Fibroblast of lung (primary cell): ENCODE measurements at regions not wholly inside any gene's neighbourhood (a gene's known extent, or its start where the extent isn't known, plus 50 kb on each side); places are given as distances from the start of the nearest gene placed in this dataset.

Experiments used
- CTCF ChIP-seq, 2 donors: IDR thresholded peaks in 1 of 2; conservative IDR thresholded peaks in 1 of 2; 1 replicate in 1 of 2; 2 replicates in 1 of 2; pipeline ENCODE4 v1.5.1; 2011 to 2012; ENCODE audit warnings: low read length in 2 of 2, control low read depth in 1 of 2, inconsistent platforms in 1 of 2, low read depth in 1 of 2, mild to moderate bottlenecking in 1 of 2
- EZH2 ChIP-seq: IDR thresholded peaks from 2 replicates; pipeline ENCODE4 v1.5.1; 2012; ENCODE audit warnings: low read length, control low read depth, mild to moderate bottlenecking; ENCODE audit errors: missing control alignments

GRCh38 chr15:81789403-81789802 lies 256.4 kb downstream of the MEX3B start:
- TF ChIP-seq CTCF (conservative IDR thresholded peaks at IDR 0.05 in 1 of 2, IDR thresholded peaks at IDR 0.05 in 1 of 2; ENCODE audit: low read depth in 1 of 2, low read length in 2 of 2) (no peak), EZH2 (no peak)
